OCI-LY3 (cell line): ENCODE measurements at regions not wholly inside any gene's neighbourhood (a gene's known extent, or its start where the extent isn't known, plus 50 kb on each side); places are given as distances from the start of the nearest gene placed in this dataset.

Experiments
- CTCF ChIP-seq: fragments of 200-600, 300-600 bp; sonication (generic); IDR thresholded peaks from 2 replicates; pipeline ENCODE4 v1.5.1; 2014; ENCODE audit warnings: antibody characterized with exemption, low read length, low read depth
- EZH2phosphoT487 ChIP-seq: fragments of 200-600 bp; shearing (Covaris generic); IDR thresholded peaks from 2 replicates; pipeline ENCODE4 v1.6.1; 2018; ENCODE audit warnings: antibody characterized with exemption, mixed run types, low read depth

GRCh38 chr13:56352361-56352760, 788.4 kb upstream of the PRR20A start:
- no peak for TF ChIP-seq CTCF
- no peak for TF ChIP-seq EZH2phosphoT487
